ENCODE measurements at regions not wholly inside any gene's neighbourhood (a gene's known extent, or its start where the extent isn't known, plus 50 kb on each side); places are given as distances from the start of the nearest gene placed in this dataset.

DNA sequence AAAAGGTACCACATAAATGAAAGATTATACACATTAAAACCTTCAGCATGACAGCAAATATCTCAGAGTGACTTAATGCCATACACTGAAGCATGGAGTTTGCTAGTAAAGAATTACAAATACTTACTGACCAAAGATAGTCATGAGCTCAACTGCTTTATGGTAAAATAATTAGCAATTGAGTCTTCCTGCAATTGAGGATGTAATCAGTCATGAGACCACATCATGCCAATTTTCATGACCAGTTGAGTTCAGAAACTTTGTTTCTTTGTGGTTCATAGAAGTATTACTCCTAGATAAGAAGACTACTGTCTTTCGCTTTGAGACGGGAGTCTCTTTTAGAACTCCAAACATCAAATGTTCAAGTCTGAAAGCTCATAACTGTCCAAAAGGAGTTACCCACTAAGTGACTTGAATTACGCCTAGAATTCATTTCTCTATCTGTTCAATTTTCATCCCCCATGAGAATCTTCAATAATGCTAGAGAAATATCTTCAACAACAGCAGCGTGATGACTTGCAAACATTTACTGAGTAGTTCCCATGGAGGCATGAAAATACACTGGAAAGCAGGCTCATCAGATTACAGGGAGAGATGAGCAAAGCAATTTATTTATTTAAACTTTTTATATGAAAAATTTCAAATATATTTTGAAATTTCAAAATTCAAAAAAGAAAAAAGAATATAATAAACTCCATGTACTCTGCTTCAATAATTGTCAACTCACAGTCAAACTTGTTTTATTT lies 120.0 kb downstream of the BTG1 start:
- 89 to 96% (median 94%) methylated on average over 4 of the region's 4 CpGs for WGBS, 5 donors
- H3K27ac ChIP-seq, result no peak overlapping the region
- no peak for DNase-seq

GRCh38 chr12:92022093-92022492 lies 123.6 kb downstream of the BTG1 start:
- TF ChIP-seq POLR2AphosphoS5 (IDR thresholded peaks at IDR 0.05) (no peak), CTCF (IDR thresholded peaks at IDR 0.05 in 8 of 11, conservative IDR thresholded peaks at IDR 0.05 in 3 of 11) (no peak), POLR2A (IDR thresholded peaks at IDR 0.05) (no peak)
- intact Hi-C loops (cut with DNase I; ENCODE audit: low total_unique reads), result no loop called here
- Histone ChIP-seq H3K27me3 (replicated peaks in 1 of 7) (no peaks in the 10 kb centered on the region), H3K9me3 (no peaks in the 10 kb centered on the region), H3K4me3 (no peak overlapping the region), H3K36me3 (no peaks in the 10 kb centered on the region), H3K4me1 (no peaks in the 10 kb centered on the region), H3K27ac (no peak overlapping the region)
- 89 to 98% (median 97%) methylated on average over 1 of the region's 1 CpG for WGBS, 5 donors
- DNase-seq, result no peak

More for the DNA sequence above, 120.0 kb downstream of the BTG1 start:
- no peak for TF ChIP-seq POLR2AphosphoS5 (IDR thresholded peaks at IDR 0.05)
- no peak for TF ChIP-seq CTCF (IDR thresholded peaks at IDR 0.05 in 8 of 11, conservative IDR thresholded peaks at IDR 0.05 in 3 of 11)
- no peak for TF ChIP-seq POLR2A (IDR thresholded peaks at IDR 0.05)
- Histone ChIP-seq H3K4me3 (no peak overlapping the region), H3K27me3 (replicated peaks in 1 of 7) (no peaks in the 10 kb centered on the region), H3K4me1 (peaks cover 0 to 20% (median 14%) of the 10 kb centered on the region in 6 donors), H3K36me3 (no peaks in the 10 kb centered on the region), H3K9me3 (no peaks in the 10 kb centered on the region)
- intact Hi-C loops (cut with DNase I; ENCODE audit: low total_unique reads), result no loop called here

- intact Hi-C loops (cut with DNase I; ENCODE audit: low total_unique reads), result no loop called here
- Histone ChIP-seq H3K36me3 (no peaks in the 10 kb centered on the region), H3K27me3 (replicated peaks in 1 of 7) (no peaks in the 10 kb centered on the region), H3K4me1 (no peaks in the 10 kb centered on the region), H3K9me3 (peaks cover 0 to 1% (median 0%) of the 10 kb centered on the region in 8 donors), H3K27ac (no peak overlapping the region), H3K4me3 (no peak overlapping the region)
- no peak for DNase-seq
- 90 to 97% (median 97%) methylated on average over 1 of the region's 1 CpG for WGBS, 5 donors
- TF ChIP-seq POLR2AphosphoS5 (IDR thresholded peaks at IDR 0.05), result no peak
- TF ChIP-seq CTCF (IDR thresholded peaks at IDR 0.05 in 8 of 11, conservative IDR thresholded peaks at IDR 0.05 in 3 of 11), result no peak
- TF ChIP-seq POLR2A (IDR thresholded peaks at IDR 0.05), result no peak
These were observed 124.0 kb downstream of the BTG1 start for GRCh38 chr12:92021666-92022035.

GRCh38 chr12:92020983-92021665 lies 124.5 kb downstream of the BTG1 start:
- WGBS, 5 donors, result 65 to 77% (median 68%) methylated on average over 6 of the region's 6 CpGs
- intact Hi-C loops (cut with DNase I; ENCODE audit: low total_unique reads), result no loop called here

More at GRCh38 chr12:92020983-92021665, 124.5 kb downstream of the BTG1 start:
- H3K9me3 ChIP-seq, result peaks cover 0 to 3% (median 0%) of the 10 kb centered on the region in 8 donors
- DNase-seq, result no peak
- H3K4me1 ChIP-seq, result no peaks in the 10 kb centered on the region
- no peak overlapping the region for H3K27ac ChIP-seq
- no peaks in the 10 kb centered on the region for H3K27me3 ChIP-seq (replicated peaks in 1 of 7)
- TF ChIP-seq POLR2A (IDR thresholded peaks at IDR 0.05) (no peak), CTCF (IDR thresholded peaks at IDR 0.05 in 8 of 11, conservative IDR thresholded peaks at IDR 0.05 in 3 of 11) (no peak), POLR2AphosphoS5 (IDR thresholded peaks at IDR 0.05) (no peak)
- no peaks in the 10 kb centered on the region for H3K36me3 ChIP-seq
- H3K4me3 ChIP-seq, result no peak overlapping the region
